Gastrocnemius medialis (tissue), 4 donors: ENCODE measurements at regions not wholly inside any gene's neighbourhood (a gene's known extent, or its start where the extent isn't known, plus 50 kb on each side); places are given as distances from the start of the nearest gene placed in this dataset.

ENCODE experiments used
- CTCF ChIP-seq, 5 experiments: fragments of 450-650 bp in 3 of 5; fragments of 200-600 bp in 2 of 5; sonication (generic) in 2 of 5; IDR thresholded peaks in 4 of 5; conservative IDR thresholded peaks in 1 of 5; 1 replicate in 4 of 5; 2 replicates in 1 of 5; pipeline ENCODE4 v1.5.1; 2016 to 2019; ENCODE audit warnings: antibody characterized with exemption in 5 of 5, mild to moderate bottlenecking in 3 of 5, moderate library complexity in 3 of 5
- POLR2A ChIP-seq, 2 donors: fragments of 450-650 bp; IDR thresholded peaks; one replicate each; pipeline ENCODE4 v1.6.1; 2017; ENCODE audit warnings: antibody characterized with exemption in 2 of 2, mild to moderate bottlenecking in 2 of 2, moderate library complexity in 2 of 2

- no peak for TF ChIP-seq POLR2A (IDR thresholded peaks at IDR 0.05)
- TF ChIP-seq CTCF (IDR thresholded peaks at IDR 0.05 in 4 of 5, conservative IDR thresholded peaks at IDR 0.05 in 1 of 5): no peak
Observed at GRCh38 chr3:80244390-80244789, 476.6 kb upstream of the ROBO1 start.
